EH (cell line): ENCODE measurements at regions not wholly inside any gene's neighbourhood (a gene's known extent, or its start where the extent isn't known, plus 50 kb on each side); places are given as distances from the start of the nearest gene placed in this dataset.
"Not testable (repeated sequence)": the region's sequence is repeated elsewhere in the genome, so short reads cannot be mapped to it uniquely, and the experiment has no call there.

Source experiments
- DNase-seq: peaks from one replicate; pipeline ENCODE4 v3.0.0-alpha.2; 2015; ENCODE audit warnings: low read depth

- DNase-seq: not testable (repeated sequence)
Measured at GRCh38 chr14:106355007-106355791, 828.8 kb downstream of the TMEM121 start.

DNA sequence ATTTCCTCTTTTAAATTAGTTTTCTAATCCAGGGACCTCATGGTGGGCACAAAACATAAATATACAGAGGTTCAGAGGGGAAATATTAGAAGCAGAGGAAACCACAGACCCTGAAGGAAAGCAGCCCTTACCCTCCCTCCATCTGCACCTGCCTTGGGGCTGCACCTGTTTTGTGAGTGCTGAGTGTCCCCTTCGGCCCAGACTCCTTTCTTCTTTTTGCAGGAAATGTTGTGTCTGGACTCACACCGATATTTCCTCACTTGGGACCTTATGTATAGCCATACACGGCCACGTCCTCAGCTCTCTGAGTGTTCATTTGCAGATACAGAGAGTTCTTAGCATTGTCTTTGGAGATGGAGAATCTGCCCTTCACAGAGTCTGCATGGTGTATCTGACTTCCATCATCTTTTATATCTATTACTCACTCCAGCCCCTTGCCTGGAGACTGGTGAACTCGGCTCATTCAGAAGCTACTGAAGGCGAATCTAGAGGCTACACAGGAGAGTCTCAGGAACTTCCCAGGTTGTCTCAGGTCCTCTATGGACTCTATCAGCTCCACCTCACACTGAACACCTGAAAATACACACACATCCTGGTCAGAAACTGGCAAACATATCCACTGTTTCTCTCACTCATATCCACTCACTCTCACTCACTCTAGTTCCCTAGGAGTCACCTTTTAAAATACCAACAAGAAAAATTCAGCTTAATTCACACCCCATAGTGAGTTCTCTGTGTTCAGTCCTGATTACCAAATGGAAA is 829.7 kb downstream of the TMEM121 start:
- DNase-seq: not testable (repeated sequence)

- DNase-seq: not testable (repeated sequence)
Measured at GRCh38 chr14:106356643-106356930, 830.2 kb downstream of the TMEM121 start.

DNA sequence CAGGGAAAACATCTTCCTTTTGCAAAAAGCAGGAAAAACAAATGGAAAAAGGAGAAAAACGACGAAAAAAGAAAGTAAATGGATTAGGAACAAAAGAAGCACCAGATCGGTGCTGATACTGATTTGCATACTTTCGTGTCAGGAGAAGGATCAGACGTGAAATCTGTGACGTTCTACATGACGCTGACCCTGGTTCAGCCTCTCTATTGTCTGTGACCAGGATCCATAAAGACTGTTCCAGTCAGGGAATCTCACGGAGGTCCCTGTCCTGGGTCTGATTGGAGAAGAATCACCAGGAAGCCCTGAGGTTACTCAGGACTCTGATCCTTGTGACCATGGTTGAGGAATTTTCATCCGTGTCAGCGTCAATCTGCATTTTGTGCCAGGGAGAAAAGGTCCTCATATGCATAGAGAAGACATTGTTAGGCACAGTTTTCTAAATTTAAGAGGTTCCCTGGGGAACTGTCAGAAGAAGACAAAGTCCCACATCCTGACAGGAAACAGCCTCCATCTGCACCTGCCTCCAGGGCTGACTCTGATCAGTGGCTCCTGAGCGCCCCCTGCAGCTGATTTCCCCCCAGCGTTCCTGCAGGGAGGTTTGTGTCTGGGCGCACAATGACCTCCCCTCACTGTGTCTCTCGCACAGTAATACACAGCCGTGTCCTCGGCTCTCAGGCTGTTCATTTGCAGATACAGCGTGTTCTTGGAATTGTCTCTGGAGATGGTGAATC is 832.9 kb downstream of the TMEM121 start:
- not testable (repeated sequence) for DNase-seq

GRCh38 chr14:106365371-106365770 is 839.0 kb downstream of the TMEM121 start:
- not testable (repeated sequence) for DNase-seq

DNA sequence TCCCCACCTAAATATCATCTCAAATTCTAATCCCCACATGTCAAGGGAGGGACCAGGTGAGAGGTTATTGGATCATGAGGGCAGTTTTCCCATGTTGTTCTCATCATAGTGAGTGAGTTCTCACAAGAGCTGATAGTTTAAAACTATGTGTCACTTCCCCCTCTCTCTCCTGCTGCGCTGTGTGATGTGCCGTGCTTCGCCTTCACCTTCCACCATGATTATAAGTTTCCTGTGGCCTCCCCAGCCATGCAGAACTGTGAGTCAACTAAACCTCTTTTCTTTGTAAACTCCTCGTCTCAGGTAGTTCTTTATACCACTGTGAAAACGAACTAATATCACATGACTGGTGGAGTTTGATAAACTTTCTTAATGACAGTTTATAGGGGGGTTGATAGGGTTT is 839.5 kb downstream of the TMEM121 start:
- DNase-seq: not testable (repeated sequence)

DNA sequence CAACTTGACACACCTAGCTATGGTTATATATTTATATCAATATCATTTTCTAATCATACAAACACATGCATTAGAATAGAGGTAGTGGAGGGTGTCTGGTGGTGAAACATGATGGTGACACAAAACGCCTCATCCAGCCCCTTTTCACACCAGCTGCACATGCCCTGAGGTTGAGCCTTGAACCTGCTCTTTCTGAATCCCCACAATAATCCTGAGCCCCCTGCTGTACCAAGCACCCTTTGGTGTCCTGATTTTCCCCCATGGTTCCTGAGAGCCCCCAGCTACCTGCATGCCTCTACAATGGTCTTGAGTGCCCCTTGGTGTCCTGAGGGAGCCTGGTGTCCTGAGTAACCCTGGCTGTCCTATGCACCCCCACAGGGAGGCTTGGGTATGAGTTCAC is 840.6 kb downstream of the TMEM121 start:
- not testable (repeated sequence) for DNase-seq

GRCh38 chr14:106369456-106369855 is 843.1 kb downstream of the TMEM121 start:
- not testable (repeated sequence) for DNase-seq

DNA sequence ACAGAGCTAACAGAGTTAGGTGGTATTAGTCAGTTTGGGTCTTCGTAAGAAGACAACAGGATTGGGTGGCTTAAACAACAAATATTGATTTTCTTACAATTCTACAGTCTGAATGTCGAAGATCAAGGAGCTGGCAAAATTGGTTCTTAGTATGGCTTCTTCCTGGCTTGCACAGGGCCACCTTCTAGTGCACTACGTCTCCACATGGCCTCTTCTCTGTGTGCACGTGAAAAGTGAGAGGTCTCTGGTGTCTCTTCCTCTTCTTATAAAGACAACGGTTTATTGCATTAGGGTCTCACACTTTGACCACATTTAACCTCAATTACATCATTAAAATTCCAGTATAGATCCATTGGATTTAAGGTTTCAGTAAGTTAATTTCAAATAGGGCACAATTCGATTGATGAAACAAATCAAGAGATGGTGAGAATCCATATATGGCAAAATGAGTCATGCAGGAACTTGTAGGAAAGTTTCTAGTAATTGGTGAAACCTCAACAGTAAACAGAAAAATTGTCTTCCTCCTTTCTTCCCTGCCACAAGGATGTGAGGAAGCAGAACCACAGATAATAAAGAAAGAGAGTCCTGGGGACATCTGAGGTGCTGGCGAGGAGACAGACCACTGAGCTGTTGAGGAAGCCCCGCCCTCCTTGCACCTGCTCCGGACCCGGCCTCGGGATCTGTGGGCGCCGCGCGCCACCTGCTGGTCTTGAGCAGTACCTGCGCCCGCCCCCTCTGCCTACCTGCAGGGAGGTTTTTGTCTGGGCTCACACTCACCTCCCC is 846.7 kb downstream of the TMEM121 start:
- DNase-seq: no peak

DNA sequence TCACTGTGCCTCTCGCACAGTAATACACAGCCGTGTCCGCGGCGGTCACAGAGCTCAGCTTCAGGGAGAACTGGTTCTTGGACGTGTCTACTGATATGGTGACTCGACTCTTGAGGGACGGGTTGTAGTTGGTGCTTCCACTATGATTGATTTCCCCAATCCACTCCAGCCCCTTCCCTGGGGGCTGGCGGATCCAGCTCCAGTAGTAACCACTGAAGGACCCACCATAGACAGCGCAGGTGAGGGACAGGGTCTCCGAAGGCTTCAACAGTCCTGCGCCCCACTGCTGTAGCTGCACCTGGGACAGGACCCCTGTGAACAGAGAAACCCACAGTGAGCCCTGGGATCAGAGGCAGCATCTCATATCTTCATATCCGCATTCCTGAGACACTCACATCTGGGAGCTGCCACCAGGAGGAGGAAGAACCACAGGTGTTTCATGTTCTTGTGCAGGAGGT is 847.3 kb downstream of the TMEM121 start:
- not testable (repeated sequence) for DNase-seq

GRCh38 chr14:106377432-106377831 is 851.0 kb downstream of the TMEM121 start:
- DNase-seq: no peak

DNA sequence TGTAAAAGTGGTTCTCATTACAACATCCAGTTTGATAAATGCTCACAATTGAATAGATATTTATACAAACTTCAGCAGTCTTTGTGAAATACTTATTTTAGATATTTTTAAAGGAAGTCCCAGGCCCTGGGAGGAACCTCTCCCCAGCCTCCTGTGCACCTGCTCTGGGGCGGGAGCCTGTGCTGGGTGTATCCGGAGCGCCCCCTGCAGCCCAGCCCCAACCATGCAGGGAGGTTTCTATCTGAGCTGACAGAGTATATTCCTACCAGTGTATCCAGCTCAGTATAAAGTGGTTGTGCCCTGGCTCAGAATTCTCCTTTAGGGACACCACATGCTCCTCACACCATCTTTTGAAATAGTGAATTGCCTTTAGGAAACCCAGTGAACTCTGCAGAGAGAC is 851.8 kb downstream of the TMEM121 start:
- DNase-seq: no peak

DNA sequence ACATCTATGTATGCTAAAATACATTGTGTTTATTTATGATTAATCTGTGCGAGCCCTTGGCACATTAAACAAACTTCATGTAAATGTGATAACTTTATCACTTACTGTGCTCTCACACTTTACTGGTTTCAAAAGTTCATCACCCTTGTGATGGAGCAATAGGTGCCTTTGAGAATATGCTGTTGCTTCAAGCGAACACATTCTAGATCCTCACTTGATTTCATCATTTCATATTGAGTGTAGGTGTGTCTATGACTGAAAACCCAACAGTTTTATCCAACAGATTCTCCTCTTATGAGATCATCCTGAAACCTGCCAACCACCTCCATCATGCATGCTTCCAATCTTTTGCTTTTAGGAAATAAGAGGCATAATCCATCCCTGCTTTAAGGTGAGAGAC is 854.4 kb downstream of the TMEM121 start:
- no peak for DNase-seq

GRCh38 chr14:106389186-106389585 is 862.8 kb downstream of the TMEM121 start:
- not testable (repeated sequence) for DNase-seq

GRCh38 chr14:106390401-106390800 is 864.0 kb downstream of the TMEM121 start:
- DNase-seq: no peak

GRCh38 chr14:106390947-106391346 is 864.6 kb downstream of the TMEM121 start:
- no peak for DNase-seq

DNA sequence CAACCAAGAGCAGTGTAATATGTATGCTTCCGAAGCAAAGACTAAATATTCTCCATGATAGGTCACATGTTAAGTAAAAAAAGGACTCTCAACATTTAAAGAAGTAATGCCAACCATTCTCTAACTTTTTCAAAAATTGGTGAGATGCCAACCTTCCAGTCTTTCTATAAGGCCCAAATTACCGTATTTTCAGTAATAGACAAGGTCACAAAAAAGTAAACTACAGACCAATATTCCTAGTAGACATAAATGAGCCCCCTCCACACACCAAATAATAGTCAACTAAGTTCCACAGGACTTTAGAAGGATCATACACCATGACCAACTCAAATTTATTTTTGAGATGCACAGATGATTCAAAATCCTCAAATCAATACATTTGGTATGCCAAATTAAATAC is 867.4 kb downstream of the TMEM121 start:
- no peak for DNase-seq

- DNase-seq: no peak
Measured at GRCh38 chr14:106395456-106396050, 869.2 kb downstream of the TMEM121 start.

GRCh38 chr14:106396999-106397398 is 870.6 kb downstream of the TMEM121 start:
- DNase-seq: no peak

DNA sequence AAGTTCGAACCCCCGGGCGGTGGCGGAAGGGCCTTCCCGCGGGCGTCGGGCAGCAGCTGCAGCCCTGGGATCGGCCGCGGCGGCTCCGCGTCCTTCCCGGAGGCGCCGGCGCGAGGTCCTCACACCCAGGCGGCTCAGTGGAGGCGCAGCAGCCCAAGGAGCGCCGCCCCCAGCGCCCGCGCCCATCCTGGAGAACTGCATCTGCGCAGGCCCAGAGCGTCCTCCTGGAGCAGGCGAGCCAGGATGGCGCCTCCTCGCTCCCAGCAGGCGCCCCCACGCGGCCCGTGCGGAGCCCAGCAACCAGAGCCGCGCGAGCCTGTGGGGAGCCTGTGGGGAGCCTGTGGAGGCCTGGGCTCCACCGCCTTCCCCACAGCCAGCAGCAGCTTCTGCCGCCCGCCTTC is 872.5 kb downstream of the TMEM121 start:
- not testable (repeated sequence) for DNase-seq

- DNase-seq: not testable (repeated sequence)
Measured at GRCh38 chr14:106401316-106401715, 874.9 kb downstream of the TMEM121 start.
